ENCODE measurements at regions not wholly inside any gene's neighbourhood (a gene's known extent, or its start where the extent isn't known, plus 50 kb on each side); places are given as distances from the start of the nearest gene placed in this dataset.

GRCh38 chr9:1236061-1236460 is 185.9 kb downstream of the DMRT2 start:
- ChIA-PET RAD21 (ENCODE audit: low non-redundant PET in 1 of 2, low total read pairs in 2 of 2, uncharacterized antibody in 2 of 2, unreplicated experiment in 2 of 2) (no interaction called here), CTCF (no interaction called here), POLR2A (no interaction called here)
- Histone ChIP-seq H3K36me3 (ENCODE audit: control insufficient read depth in 1 of 2, insufficient read depth in 2 of 2, low read length in 2 of 2) (no peaks in the 10 kb centered on the region), H3K9me2 (ENCODE audit: insufficient read depth) (no peaks in the 10 kb centered on the region), H3K27ac (ENCODE audit: low read depth, low read length) (no peak overlapping the region), H3K4me2 (ENCODE audit: low read length) (no peak overlapping the region), H3K9ac (ENCODE audit: low read length) (no peak overlapping the region), H3K27me3 (ENCODE audit: insufficient read depth, low read length) (no peaks in the 10 kb centered on the region), H3K79me2 (ENCODE audit: insufficient read depth, low read length) (no peaks in the 10 kb centered on the region), H3K9me3 (ENCODE audit: control insufficient read depth in 1 of 2, insufficient read depth in 1 of 2, low read depth in 1 of 2, low read length in 2 of 2) (peaks cover 0 to 25% of the 10 kb centered on the region in 2 experiments; a peak in 2 of 4 replicates), H3K4me3 (replicated peaks in 1 of 2; ENCODE audit: low read depth in 1 of 2, low read length in 2 of 2) (no peak overlapping the region), H4K20me1 (ENCODE audit: insufficient read depth) (no peaks in the 10 kb centered on the region), H2AFZ (ENCODE audit: low read depth, low read length, poor library complexity, severe bottlenecking) (no peak overlapping the region), H3K4me1 (ENCODE audit: control insufficient read depth in 1 of 2, insufficient read depth in 2 of 2, low read length in 2 of 2) (no peaks in the 10 kb centered on the region)
- TF ChIP-seq, protein P1, sequence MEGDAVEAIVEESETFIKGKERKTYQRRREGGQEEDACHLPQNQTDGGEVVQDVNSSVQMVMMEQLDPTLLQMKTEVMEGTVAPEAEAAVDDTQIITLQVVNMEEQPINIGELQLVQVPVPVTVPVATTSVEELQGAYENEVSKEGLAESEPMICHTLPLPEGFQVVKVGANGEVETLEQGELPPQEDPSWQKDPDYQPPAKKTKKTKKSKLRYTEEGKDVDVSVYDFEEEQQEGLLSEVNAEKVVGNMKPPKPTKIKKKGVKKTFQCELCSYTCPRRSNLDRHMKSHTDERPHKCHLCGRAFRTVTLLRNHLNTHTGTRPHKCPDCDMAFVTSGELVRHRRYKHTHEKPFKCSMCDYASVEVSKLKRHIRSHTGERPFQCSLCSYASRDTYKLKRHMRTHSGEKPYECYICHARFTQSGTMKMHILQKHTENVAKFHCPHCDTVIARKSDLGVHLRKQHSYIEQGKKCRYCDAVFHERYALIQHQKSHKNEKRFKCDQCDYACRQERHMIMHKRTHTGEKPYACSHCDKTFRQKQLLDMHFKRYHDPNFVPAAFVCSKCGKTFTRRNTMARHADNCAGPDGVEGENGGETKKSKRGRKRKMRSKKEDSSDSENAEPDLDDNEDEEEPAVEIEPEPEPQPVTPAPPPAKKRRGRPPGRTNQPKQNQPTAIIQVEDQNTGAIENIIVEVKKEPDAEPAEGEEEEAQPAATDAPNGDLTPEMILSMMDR (IDR thresholded peaks at IDR 0.05 in 2 of 3, conservative IDR thresholded peaks at IDR 0.05 in 1 of 3; ENCODE audit: borderline replicate concordance in 1 of 3, insufficient read depth in 1 of 3, low read depth in 2 of 3, low read length in 2 of 3) = no peak
- TF ChIP-seq EGR1 (IDR thresholded peaks at IDR 0.05; ENCODE audit: low read depth) (no peak), MAX (IDR thresholded peaks at IDR 0.05) (no peak), ZFX (IDR thresholded peaks at IDR 0.05) (no peak), POLR2A (IDR thresholded peaks at IDR 0.05; ENCODE audit: borderline replicate concordance, extremely low read depth, insufficient read depth, insufficient read length) (no peak), TCF7L2 (IDR thresholded peaks at IDR 0.05; ENCODE audit: borderline replicate concordance, extremely low read depth, insufficient read depth, insufficient read length) (no peak), ZBTB33 (IDR thresholded peaks at IDR 0.05; ENCODE audit: extremely low read depth, insufficient replicate concordance, low read length) (no peak), SP1 (IDR thresholded peaks at IDR 0.05; ENCODE audit: low read depth) (no peak), SIN3A (IDR thresholded peaks at IDR 0.05; ENCODE audit: low read depth) (no peak), ELF1 (IDR thresholded peaks at IDR 0.05; ENCODE audit: borderline replicate concordance, low read depth) (no peak)
- intact Hi-C loops (cut with micrococcal nuclease) = no loop called here
- no TSS peak for BruUV-seq (replicated peaks)
- no peak for ATAC-seq
- DNase-seq (ENCODE audit: low read depth, low spot score) = no peak

Data from HCT116 (cell line).